ENCODE measurements at regions not wholly inside any gene's neighbourhood (a gene's known extent, or its start where the extent isn't known, plus 50 kb on each side); places are given as distances from the start of the nearest gene placed in this dataset.
A peak's percentile ranks its signal among the peaks of the same experiment; 100 is the strongest.

- DNase-seq (ENCODE audit: low read depth): no peak
Measured at GRCh38 chr19:31979362-31979761, 366.0 kb upstream of the ZNF507 start.

GRCh38 chr19:31979949-31980670, 365.3 kb upstream of the ZNF507 start:
- no peak for DNase-seq (ENCODE audit: low read depth)

DNA sequence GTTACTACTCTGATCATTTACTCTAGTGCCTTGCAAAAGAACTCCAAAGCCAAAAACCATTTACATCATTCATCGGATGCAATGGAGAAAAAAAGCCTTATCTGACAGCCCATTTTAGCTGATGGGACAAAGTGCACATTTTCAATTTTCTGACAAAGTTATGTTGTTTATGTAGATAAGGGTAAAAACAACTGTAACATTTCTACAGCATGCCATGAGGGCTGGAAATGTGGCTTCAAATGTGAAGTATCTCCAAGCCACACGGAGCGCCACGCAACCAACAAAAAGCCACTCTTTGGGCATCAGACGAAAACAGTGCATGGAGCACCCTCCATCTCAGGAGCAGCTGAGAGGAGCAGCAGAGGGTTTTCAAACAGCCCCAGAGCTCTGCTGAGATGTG, 364.6 kb upstream of the ZNF507 start:
- no peak for DNase-seq (ENCODE audit: low read depth)

DNA sequence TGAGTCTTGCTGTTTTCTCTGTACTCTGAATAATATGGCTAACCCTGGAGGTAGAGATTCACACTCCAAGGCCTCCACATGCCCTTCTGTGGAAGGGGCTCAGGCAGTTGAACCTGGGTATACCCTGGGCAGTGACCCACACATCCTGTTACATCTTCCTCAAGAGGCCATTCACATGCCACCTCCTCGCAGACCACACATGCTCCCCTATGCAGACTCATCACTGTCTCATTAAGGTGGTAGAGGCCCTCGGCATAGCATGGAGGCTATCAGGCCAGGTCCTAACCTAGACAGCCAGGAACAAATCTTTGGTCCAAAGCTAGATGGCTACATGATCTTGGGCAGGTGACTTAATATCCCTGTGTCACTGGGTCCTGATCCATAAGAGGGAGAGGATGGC, 363.9 kb upstream of the ZNF507 start:
- DNase-seq (ENCODE audit: low read depth): no peak

DNA sequence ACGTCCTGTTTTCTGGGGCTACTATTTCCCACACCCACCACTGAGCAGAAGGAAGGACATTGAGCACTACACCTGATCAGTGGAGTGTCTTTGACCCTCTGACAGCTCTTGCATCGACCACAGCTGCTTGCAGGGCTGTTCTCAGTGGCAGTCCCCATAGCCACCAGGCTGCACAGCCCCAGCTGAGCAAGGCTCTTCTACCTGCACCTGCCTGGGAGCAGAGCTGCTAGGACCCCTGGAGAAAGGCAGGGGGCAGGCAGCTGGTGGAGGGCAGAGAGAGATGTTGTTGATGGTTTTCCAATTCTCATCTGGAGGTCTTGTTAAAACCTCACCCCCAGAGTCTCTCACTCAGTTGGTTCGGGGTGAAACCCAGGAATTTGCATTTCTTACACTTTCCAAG, 361.8 kb upstream of the ZNF507 start:
- DNase-seq (ENCODE audit: low read depth): no peak

- DNase-seq (ENCODE audit: low read depth): no peak
Measured at GRCh38 chr19:31985001-31985605, 360.3 kb upstream of the ZNF507 start.

DNA sequence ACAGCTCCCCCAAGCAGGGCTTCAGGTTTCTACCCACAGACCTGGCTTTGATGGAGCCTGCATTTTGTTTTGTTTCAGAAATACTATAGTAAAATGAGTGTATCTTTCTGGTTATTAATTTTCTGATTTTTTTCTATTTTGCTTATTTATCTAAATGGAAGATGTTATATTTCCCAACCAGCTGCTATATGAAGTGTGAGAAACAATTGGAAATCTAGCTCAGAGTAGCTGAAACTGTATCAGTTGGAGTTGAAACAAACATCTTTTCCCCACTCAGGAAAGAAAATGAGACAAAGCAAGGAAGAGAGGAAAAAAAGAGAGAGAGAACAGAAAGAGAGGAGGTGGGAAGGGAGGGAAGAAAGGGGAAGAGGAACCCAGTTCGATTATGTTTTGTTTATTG, 358.5 kb upstream of the ZNF507 start:
- no peak for DNase-seq (ENCODE audit: low read depth)

GRCh38 chr19:31988256-31988655, 357.2 kb upstream of the ZNF507 start:
- no peak for DNase-seq (ENCODE audit: low read depth)

DNA sequence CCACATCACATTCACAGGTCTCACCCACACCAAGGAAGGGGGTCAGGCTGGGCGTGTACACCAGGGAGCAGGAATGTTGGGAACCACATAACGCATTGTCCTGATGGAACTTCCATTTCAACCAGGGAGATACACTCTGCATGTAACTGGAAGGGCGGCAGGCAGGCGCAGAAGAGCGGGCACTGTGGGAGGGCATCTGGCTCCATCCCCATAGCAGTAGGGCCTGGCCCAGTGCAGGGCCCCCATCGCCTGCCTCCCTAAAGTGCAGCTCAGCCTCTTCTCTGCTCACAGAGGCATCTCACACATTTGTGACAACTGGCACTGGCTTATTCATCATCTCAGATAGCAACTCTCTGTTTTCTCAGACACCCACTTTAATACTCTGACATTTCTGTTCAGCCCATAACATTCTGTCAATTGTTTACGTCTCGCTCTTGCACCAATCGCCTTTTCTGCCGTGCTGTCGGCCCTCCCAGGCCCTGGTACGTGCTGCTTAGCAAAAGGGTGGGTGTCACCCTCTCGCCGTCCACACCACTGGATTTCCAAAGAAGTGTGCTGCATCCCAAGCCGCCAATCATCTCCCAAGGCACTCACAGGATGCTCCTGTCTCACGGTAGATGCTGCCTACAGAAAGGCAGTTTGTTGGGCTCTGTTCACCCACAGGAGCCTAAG, 353.3 kb upstream of the ZNF507 start:
- DNase-seq (ENCODE audit: low read depth): no peak

DNA sequence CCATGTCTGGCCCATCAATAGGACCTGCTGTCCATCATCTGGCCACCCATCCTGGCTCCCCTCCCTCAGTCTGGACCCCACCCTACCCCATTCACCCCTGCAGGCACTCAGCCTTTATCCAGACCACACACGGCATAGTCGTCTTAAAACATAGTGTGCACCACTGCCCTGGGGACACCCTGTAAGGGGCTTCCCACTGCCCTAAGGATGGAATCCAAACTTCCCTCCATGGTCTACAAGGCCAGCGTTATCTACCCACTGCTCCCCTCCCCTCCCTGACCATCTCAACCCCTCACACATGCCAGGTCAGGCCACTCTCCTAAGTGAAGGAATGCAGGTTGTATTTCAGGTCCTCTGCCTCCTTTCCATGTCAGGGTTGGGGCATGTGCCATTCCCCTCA, 352.7 kb upstream of the ZNF507 start:
- DNase-seq (ENCODE audit: low read depth): no peak

GRCh38 chr19:31995546-31995945, 349.9 kb upstream of the ZNF507 start:
- DNase-seq (ENCODE audit: low read depth): no peak

DNA sequence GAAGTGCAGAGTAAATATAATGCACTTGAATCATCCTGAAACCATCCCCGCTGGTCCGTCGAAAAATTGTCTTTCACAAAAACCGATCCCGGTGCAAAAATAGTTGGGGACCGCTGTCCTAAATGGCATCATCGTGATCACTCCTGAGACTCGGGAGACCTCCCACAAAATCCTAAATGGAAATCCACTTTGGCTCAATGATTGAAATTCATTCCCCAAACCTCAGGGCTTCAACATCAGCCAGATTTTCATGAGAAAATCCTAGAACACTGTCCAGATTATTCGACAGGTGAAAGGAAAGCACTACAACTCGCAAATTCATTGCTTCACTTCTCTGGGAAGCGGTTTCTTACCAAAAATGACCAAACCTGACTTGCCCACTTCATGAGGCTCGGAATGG, 335.3 kb upstream of the ZNF507 start:
- DNase-seq (ENCODE audit: low read depth): no peak

DNA sequence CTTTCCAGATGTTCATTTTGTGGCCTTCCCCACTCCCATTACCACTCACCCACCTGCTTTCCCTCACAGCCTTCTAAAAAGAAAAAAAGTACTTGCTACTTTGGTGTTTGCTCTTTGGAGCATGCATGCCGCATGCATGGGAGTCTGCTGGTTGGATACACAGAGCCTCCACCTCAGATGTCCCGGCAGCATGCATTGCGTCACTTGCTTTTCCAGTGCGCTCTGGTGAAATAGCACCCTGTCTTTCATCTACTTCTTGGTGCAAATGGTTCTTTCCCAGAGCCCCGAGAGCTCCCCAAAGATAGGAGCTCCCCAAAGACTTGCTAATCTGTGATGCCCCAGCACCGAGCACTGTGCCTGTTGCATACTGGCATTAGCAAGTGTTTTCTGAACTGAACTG, 333.2 kb upstream of the ZNF507 start:
- no peak for DNase-seq (ENCODE audit: low read depth)

DNA sequence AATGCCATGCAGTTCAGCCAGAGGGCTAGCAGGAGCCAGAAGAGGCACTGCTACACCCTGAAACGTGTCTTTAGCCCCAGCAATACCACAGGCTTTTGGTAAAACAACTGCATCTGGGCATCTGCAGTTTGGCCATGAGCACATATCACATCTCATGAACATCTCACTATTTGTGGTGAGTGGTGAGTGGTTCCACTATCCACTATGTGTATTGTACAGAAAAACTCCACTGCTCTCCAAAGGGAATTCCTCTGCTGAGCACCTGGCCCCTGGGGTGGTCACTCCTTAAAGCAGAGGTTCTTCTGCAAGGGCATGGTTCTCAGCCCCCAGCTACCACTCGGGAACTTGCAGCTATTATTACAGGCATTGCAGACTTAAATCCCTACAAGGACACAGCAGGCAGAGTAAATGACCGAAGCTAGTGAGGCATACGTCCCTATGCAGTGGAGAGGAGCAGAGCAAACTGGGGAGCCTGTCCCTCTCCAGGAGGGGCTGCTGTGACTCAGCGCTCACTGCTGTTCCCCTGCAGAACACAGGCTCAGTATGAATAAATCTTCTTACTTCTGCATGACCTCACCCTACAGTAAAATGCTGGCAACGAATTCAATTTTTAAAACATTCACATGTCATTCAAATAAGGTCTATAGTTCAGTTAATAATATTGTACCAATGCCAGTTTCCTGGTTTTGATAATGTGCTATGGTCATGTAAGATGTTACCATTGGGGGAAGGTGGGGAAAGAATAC, 332.4 kb upstream of the ZNF507 start:
- no peak for DNase-seq (ENCODE audit: low read depth)

- DNase-seq (ENCODE audit: low read depth): no peak
Measured at GRCh38 chr19:32017176-32017953, 328.0 kb upstream of the ZNF507 start.

DNA sequence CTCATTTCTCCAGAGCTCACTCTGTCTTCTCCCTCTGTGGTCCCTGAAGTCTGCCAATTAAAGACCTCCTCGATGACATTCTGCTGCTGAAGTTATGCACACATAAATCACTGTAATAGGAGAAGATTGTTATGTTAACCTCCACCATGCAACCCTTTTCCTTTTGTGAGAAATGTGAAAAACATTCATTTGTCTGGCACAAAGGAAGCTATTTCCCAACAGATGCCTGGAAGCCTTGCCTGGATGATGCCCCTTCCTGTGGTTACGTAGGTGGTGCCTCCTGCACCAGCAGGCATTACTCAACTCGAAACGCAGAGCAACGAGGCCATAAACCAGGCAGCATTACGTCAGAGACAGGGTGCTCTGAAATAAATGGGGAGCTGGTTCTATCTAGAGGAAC, 327.4 kb upstream of the ZNF507 start:
- DNase-seq (ENCODE audit: low read depth): peak; percentile 40

GRCh38 chr19:32020538-32020937, 324.9 kb upstream of the ZNF507 start:
- DNase-seq (ENCODE audit: low read depth): no peak

- no peak for DNase-seq (ENCODE audit: low read depth)
Measured at GRCh38 chr19:32022044-32022640, 323.3 kb upstream of the ZNF507 start.

GRCh38 chr19:32022731-32023563, 322.5 kb upstream of the ZNF507 start:
- DNase-seq (ENCODE audit: low read depth): no peak

DNA sequence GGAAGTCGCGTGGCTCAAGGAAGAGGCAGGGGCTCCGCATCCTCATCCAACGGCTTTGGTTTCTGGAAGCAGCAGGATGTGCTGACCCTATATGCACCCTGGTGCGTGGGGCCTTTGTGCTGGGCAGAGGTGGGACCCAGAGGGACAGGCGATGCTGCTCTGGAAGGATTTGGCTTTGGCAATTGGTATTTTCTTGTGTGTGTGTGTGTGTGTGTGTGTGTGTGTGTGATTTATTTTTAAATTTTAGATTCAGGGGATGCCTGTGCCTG, 321.9 kb upstream of the ZNF507 start:
- DNase-seq (ENCODE audit: low read depth): no peak

- DNase-seq (ENCODE audit: low read depth): no peak
Measured at GRCh38 chr19:32029235-32029634, 316.2 kb upstream of the ZNF507 start.
